Fibroblast of lung (primary cell): ENCODE measurements at regions not wholly inside any gene's neighbourhood (a gene's known extent, or its start where the extent isn't known, plus 50 kb on each side); places are given as distances from the start of the nearest gene placed in this dataset.

Source experiments
- DNase-seq, 2 donors: peaks; one replicate each; pipeline versions ENCODE4 v3.0.0 to v3.0.0-alpha.2; 2010; ENCODE audit warnings: low read depth in 2 of 2
- H2AFZ ChIP-seq: 2 replicates; pipeline ENCODE4 v1.5.1; 2012; ENCODE audit warnings: low read length, control low read depth, inconsistent platforms
- H3K27ac ChIP-seq: 2 replicates; pipeline ENCODE4 v1.5.1; 2011; ENCODE audit warnings: low read length, control low read depth; ENCODE audit not compliant: insufficient read depth
- H3K27me3 ChIP-seq: 2 replicates; pipeline ENCODE4 v1.5.1; 2011; ENCODE audit warnings: mild to moderate bottlenecking, low read length; ENCODE audit not compliant: control insufficient read depth, insufficient read depth
- H3K36me3 ChIP-seq: 2 replicates; pipeline ENCODE4 v1.5.1; 2011; ENCODE audit warnings: low read length; ENCODE audit not compliant: control insufficient read depth, insufficient read depth
- H3K4me1 ChIP-seq: 2 replicates; pipeline ENCODE4 v1.5.1; 2011; ENCODE audit warnings: low read length; ENCODE audit not compliant: control insufficient read depth, insufficient read depth; ENCODE audit errors: extremely low read depth
- H3K4me2 ChIP-seq: 2 replicates; pipeline ENCODE4 v1.5.1; 2011; ENCODE audit warnings: low read length, control low read depth; ENCODE audit not compliant: insufficient read depth; ENCODE audit errors: extremely low read depth
- H3K4me3 ChIP-seq, 4 experiments: fragments of 200-600 bp in 1 of 4; sonication (generic) in 1 of 4; replicated peaks in 1 of 4; 2 replicates each; pipeline ENCODE4 v1.5.1; 2011 to 2016; ENCODE audit warnings: low read length in 4 of 4, low read depth in 3 of 4, mild to moderate bottlenecking in 3 of 4, control low read depth in 2 of 4, inconsistent platforms in 1 of 4, mixed read lengths in 1 of 4; ENCODE audit not compliant: insufficient read depth in 1 of 4; ENCODE audit errors: control extremely low read depth in 1 of 4
- H3K79me2 ChIP-seq: 2 replicates; pipeline ENCODE4 v1.5.1; 2012; ENCODE audit warnings: mild to moderate bottlenecking, low read length, inconsistent platforms; ENCODE audit not compliant: control insufficient read depth, insufficient read depth
- H3K9ac ChIP-seq: 2 replicates; pipeline ENCODE4 v1.5.1; 2011; ENCODE audit warnings: mild to moderate bottlenecking, low read length, control low read depth; ENCODE audit not compliant: insufficient read depth
- H3K9me3 ChIP-seq: 2 replicates; pipeline ENCODE4 v1.5.1; 2012; ENCODE audit warnings: low read depth, low read length; ENCODE audit not compliant: control insufficient read depth, insufficient read depth
- H4K20me1 ChIP-seq: 2 replicates; pipeline ENCODE4 v1.5.1; 2011; ENCODE audit warnings: low read length; ENCODE audit not compliant: control insufficient read depth, insufficient read depth; ENCODE audit errors: extremely low read depth
- EZH2 ChIP-seq: IDR thresholded peaks from 2 replicates; pipeline ENCODE4 v1.5.1; 2012; ENCODE audit warnings: low read length, control low read depth, mild to moderate bottlenecking; ENCODE audit errors: missing control alignments
- TF ChIP-seq, protein P1 (sequence below), 2 donors: IDR thresholded peaks in 1 of 2; conservative IDR thresholded peaks in 1 of 2; 1 replicate in 1 of 2; 2 replicates in 1 of 2; pipeline ENCODE4 v1.5.1; 2011 to 2012; ENCODE audit warnings: low read length in 2 of 2, control low read depth in 1 of 2, inconsistent platforms in 1 of 2, low read depth in 1 of 2, mild to moderate bottlenecking in 1 of 2

DNA sequence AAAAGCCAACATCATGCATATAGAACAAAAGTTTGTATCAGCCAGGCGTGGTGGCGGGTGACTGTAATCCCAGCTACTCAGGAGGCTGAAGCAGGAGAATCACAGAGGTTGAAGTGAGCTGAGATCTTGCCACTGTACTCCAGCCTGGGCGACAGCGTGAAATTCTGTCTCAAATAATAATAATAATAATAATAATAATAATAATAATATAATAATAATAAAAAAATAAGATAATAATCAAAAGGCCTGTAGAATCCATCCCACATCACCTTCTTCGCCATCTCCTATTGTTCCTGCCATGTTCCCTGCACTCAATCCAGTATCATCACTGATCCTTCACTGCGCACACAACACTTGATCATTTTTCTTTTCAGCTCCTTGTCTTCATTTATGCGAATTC is 619.3 kb upstream of the ADARB2 start:
- Histone ChIP-seq H3K36me3 (no peaks in the 10 kb centered on the region), H3K79me2 (no peaks in the 10 kb centered on the region), H2AFZ (no peak overlapping the region), H3K9me3 (no peaks in the 10 kb centered on the region), H3K27me3 (no peaks in the 10 kb centered on the region), H4K20me1 (no peaks in the 10 kb centered on the region), H3K4me1 (no peaks in the 10 kb centered on the region), H3K4me2 (no peak overlapping the region), H3K27ac (no peak overlapping the region), H3K4me3 (no peak overlapping the region), H3K9ac (no peak overlapping the region)
- no peak for DNase-seq
- TF ChIP-seq, protein P1, sequence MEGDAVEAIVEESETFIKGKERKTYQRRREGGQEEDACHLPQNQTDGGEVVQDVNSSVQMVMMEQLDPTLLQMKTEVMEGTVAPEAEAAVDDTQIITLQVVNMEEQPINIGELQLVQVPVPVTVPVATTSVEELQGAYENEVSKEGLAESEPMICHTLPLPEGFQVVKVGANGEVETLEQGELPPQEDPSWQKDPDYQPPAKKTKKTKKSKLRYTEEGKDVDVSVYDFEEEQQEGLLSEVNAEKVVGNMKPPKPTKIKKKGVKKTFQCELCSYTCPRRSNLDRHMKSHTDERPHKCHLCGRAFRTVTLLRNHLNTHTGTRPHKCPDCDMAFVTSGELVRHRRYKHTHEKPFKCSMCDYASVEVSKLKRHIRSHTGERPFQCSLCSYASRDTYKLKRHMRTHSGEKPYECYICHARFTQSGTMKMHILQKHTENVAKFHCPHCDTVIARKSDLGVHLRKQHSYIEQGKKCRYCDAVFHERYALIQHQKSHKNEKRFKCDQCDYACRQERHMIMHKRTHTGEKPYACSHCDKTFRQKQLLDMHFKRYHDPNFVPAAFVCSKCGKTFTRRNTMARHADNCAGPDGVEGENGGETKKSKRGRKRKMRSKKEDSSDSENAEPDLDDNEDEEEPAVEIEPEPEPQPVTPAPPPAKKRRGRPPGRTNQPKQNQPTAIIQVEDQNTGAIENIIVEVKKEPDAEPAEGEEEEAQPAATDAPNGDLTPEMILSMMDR (conservative IDR thresholded peaks at IDR 0.05 in 1 of 2, IDR thresholded peaks at IDR 0.05 in 1 of 2; ENCODE audit: low read depth in 1 of 2, low read length in 2 of 2) = no peak
- no peak for TF ChIP-seq EZH2

DNA sequence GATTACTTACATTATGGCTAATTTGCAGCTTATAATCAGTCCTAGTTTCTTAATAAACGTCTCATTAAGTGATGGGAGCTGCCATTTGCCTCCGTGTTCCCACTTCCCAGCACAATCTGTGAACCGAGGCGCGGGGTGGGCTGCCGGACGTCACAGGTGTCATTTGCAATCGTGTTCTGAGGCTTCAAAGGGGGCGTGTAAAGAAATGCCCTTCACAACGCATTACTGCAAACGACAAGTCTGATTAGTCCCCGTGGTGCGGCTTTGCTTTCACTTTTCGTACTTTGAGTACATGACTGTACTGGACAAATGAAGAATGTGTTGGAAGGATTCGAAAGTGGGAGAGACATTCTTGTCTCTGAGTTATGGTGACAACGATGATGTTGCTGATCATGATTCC is 614.2 kb upstream of the ADARB2 start:
- H3K79me2 ChIP-seq = no peaks in the 10 kb centered on the region
- H3K27me3 ChIP-seq = no peaks in the 10 kb centered on the region
- DNase-seq = no peak
- no peak overlapping the region for H3K4me3 ChIP-seq
- H3K4me1 ChIP-seq = no peaks in the 10 kb centered on the region
- no peaks in the 10 kb centered on the region for H3K9me3 ChIP-seq
- H3K36me3 ChIP-seq = no peaks in the 10 kb centered on the region
- no peak overlapping the region for H3K27ac ChIP-seq
- H3K4me2 ChIP-seq = no peak overlapping the region
- TF ChIP-seq, protein P1 (conservative IDR thresholded peaks at IDR 0.05 in 1 of 2, IDR thresholded peaks at IDR 0.05 in 1 of 2; ENCODE audit: low read depth in 1 of 2, low read length in 2 of 2) = no peak
- no peak for TF ChIP-seq EZH2
- H4K20me1 ChIP-seq = no peaks in the 10 kb centered on the region
- H3K9ac ChIP-seq = no peak overlapping the region
- no peak overlapping the region for H2AFZ ChIP-seq

DNA sequence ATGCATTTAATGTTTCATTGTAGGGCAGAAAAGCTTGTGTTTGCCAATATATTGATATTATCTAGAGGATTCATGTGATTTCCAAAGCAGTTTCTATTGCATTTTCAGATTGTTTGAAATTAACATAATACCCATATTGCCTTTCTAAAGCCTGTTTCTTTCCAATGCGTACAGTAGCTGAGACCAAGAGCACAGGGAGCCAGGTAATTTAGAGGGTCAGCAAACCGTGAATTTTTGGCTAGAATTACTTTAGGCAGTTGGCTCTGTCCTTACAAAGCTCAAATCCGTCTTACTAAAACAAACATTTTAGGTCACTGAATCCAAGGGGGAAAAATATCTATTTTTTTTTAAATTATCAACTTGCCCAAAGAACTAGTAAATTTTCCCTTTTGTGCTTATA is 604.9 kb upstream of the ADARB2 start:
- H3K79me2 ChIP-seq = no peaks in the 10 kb centered on the region
- H3K4me2 ChIP-seq = no peak overlapping the region
- no peak overlapping the region for H3K4me3 ChIP-seq
- H3K36me3 ChIP-seq = no peaks in the 10 kb centered on the region
- no peak overlapping the region for H2AFZ ChIP-seq
- TF ChIP-seq EZH2 = no peak
- TF ChIP-seq, protein P1 (conservative IDR thresholded peaks at IDR 0.05 in 1 of 2, IDR thresholded peaks at IDR 0.05 in 1 of 2; ENCODE audit: low read depth in 1 of 2, low read length in 2 of 2) = no peak
- no peaks in the 10 kb centered on the region for H3K27me3 ChIP-seq
- H4K20me1 ChIP-seq = no peaks in the 10 kb centered on the region
- no peak overlapping the region for H3K27ac ChIP-seq
- no peaks in the 10 kb centered on the region for H3K9me3 ChIP-seq
- no peaks in the 10 kb centered on the region for H3K4me1 ChIP-seq
- DNase-seq = no peak
- H3K9ac ChIP-seq = no peak overlapping the region
